Gastroesophageal sphincter (tissue), 3 donors: ENCODE measurements at regions not wholly inside any gene's neighbourhood (a gene's known extent, or its start where the extent isn't known, plus 50 kb on each side); places are given as distances from the start of the nearest gene placed in this dataset.

Experiments used
- POLR2A ChIP-seq, 2 donors: fragments of 450-650 bp; IDR thresholded peaks; one replicate each; pipeline ENCODE4 v1.6.1; 2017; ENCODE audit warnings: antibody characterized with exemption in 2 of 2, mild to moderate bottlenecking in 2 of 2, moderate library complexity in 1 of 2
- TF ChIP-seq, protein P1 (sequence below), 4 experiments: fragments of 200-600 bp in 2 of 4; fragments of 450-650 bp in 2 of 4; sonication (generic) in 1 of 4; IDR thresholded peaks; one replicate each; pipeline ENCODE4 v1.5.1; 2017 to 2019; ENCODE audit warnings: antibody characterized with exemption in 4 of 4, mild to moderate bottlenecking in 2 of 4, moderate library complexity in 2 of 4

DNA sequence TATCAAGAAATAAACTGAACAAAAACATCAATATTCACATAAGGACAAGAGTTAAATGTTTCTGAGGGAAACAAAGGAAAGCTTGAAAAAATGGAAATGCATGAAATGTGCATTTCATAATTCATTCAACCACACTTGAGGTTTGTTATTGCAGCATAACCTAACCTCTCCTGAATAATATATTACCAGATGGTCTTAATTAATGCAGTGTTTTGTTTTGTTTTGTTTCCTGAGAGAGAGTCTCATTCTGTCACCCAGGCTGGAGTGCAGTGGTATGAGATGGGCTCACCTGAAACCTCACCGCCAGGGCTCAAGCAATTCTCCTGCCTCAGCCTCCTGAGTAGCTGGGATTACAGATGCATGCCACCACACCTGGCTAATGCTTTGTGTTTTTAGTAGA is 139.9 kb upstream of the PIEZO2 start:
- TF ChIP-seq, protein P1, sequence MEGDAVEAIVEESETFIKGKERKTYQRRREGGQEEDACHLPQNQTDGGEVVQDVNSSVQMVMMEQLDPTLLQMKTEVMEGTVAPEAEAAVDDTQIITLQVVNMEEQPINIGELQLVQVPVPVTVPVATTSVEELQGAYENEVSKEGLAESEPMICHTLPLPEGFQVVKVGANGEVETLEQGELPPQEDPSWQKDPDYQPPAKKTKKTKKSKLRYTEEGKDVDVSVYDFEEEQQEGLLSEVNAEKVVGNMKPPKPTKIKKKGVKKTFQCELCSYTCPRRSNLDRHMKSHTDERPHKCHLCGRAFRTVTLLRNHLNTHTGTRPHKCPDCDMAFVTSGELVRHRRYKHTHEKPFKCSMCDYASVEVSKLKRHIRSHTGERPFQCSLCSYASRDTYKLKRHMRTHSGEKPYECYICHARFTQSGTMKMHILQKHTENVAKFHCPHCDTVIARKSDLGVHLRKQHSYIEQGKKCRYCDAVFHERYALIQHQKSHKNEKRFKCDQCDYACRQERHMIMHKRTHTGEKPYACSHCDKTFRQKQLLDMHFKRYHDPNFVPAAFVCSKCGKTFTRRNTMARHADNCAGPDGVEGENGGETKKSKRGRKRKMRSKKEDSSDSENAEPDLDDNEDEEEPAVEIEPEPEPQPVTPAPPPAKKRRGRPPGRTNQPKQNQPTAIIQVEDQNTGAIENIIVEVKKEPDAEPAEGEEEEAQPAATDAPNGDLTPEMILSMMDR (IDR thresholded peaks at IDR 0.05) = no peak
- TF ChIP-seq POLR2A (IDR thresholded peaks at IDR 0.05) = no peak
